ENCODE measurements at regions not wholly inside any gene's neighbourhood (a gene's known extent, or its start where the extent isn't known, plus 50 kb on each side); places are given as distances from the start of the nearest gene placed in this dataset.
"Not testable (repeated sequence)": the region's sequence is repeated elsewhere in the genome, so short reads cannot be mapped to it uniquely, and the experiment has no call there.

DNA sequence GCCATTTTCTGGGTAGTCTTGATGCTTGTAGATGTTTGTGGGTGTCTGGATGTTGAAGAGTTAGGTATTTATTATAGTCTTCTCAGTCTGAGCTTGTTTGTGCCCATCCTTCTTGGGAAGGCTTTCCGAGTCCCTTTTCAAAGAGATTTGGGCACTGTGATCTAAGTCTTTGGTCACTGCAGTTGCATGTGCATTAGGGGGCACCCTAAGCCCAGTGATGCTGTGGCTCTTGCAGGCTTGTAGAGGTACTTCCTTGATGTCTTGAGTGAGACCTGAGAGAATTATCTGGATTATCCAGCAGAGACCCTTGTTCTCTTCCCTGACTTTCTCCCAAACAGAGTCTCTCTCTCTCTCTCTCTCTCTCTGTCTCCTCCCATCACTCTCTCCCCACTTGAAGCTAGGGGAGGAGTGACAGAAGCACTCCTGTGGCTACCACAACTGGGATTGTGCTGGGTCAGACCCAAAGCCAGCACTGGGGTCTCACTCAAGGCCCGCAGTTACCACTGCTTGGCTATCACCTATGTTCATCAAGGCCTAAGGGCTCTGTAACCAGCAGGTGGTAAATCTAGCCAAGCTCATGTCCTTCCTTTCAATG, 68.5 kb downstream of the TMCO5A start:
- peak; percentile 32 for DNase-seq (ENCODE audit: low spot score)

GRCh38 chr15:38004218-38004861, 69.9 kb downstream of the TMCO5A start:
- no peak for DNase-seq (ENCODE audit: low spot score)

DNA sequence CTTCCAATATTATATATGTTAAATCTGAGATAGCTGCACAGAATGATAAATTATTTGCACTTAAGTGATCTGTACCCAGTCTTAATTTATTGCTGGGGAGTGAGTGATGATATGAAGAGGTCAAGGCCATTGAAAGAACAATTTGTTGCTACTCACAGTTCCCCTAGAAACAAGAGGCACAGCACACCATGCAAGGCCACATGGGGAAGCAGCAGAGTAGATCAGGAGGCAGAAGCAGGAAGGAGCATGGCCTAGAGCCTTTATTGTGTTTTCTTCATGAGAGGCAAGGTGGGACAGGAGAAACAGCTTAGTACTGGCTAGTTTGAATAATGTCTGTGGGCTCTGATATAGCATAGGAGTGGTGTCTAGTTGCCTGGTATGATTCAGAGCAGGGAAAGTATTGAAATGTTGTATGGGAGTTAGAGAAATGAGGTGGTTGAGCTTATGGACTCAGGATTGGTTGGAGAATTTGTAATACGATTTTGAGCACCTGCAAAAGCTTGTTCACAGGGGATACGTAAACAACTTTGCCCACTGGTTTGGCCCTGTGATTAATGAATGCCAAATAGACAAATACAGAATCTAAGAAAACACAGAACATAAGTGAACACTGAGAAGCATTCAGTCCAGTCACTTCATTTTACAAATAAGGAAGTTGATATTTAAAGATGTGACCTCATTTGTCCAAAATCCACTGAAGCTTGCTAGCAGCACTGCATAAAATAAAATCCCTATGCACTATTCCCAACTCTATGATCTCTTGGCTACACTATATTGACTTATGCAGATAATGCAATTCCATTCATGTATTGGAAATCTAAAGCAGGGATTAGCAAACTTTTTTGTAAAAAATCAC, 71.7 kb downstream of the TMCO5A start:
- no peak for DNase-seq (ENCODE audit: low spot score)

DNA sequence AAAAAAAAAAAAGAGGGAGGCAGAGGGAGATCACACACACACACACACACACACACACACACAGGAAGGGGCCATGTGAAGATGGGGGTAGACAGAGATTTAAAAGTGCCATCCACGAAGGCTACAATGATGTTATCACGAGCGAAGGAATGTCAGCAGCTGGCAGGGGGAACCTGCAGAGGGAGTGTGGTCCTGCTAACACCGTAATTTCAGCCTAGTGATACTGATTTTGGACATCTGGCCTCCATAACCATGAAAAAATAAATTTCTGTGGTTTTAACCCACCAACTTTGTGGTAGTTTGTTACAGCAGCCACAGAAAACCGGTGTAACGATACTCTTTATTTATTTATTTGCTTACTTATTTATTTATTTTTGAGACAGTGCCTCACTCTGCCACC, 76.0 kb downstream of the TMCO5A start:
- no peak for DNase-seq (ENCODE audit: low spot score)

- no peak for DNase-seq (ENCODE audit: low spot score)
These were observed 78.5 kb downstream of the TMCO5A start for GRCh38 chr15:38012894-38013293.

DNA sequence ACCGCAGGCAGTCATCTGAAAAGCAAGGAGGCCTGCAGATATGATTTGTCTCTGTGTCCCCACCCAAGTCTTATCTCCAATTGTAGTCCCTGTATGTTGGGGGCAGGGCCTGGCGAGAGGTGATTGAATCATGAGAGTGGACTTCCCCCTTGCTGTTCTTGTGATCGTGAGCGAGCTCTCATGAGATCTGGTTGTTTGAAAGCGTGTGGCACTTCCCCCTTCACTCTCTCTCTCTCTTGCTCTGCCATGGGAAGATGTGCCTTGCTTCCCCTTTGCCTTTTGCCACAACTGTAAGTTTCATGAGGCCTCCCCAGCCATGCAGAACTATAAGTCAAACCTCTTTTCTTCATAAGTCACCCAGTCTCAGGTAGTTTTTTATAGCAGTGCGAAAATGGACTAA, 83.3 kb downstream of the TMCO5A start:
- no peak for DNase-seq (ENCODE audit: low spot score)

DNA sequence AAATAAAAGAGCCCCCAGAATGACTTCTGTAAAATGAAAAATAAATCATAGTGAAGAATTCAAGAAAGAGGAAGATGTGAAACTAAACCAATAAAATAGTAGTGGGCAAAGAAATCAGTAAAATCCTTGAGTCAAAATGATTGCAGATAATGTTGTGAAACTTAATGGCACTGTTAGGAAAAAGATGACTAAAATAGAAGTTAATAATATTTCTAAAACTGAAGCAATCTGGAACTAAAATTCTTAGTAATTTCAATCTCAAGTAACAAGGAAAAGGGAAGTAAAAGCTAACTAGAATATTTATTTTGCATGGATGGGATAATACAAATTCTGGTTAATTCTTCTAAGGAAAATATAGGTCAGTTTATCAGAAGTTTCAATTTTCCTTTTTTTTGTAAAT, 84.6 kb downstream of the TMCO5A start:
- no peak for DNase-seq (ENCODE audit: low spot score)

DNA sequence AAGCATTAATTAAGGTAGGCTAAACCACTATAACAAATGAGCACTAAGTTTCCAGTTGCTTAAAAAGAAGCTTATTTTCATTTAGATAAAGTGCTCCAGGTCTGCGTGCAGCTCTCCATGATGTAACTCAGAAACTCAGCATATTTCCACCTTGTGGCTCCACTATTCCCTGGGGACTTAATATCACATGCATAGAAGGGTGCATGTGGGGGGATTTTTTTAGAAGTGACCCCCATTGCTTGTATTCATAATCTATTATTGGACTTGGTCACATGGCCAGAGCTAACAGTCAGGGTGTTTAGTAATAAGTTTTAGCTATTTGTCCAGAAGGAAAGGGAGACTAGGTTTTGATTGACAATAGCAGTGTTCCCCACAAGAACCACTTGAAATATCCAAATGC, 86.8 kb downstream of the TMCO5A start:
- DNase-seq (ENCODE audit: low spot score): no peak

GRCh38 chr15:38024293-38025091, 90.1 kb downstream of the TMCO5A start:
- DNase-seq (ENCODE audit: low spot score): no peak

- DNase-seq (ENCODE audit: low spot score): not testable (repeated sequence)
These were observed 91.2 kb downstream of the TMCO5A start for GRCh38 chr15:38025656-38026055.

GRCh38 chr15:38028869-38029268, 94.4 kb downstream of the TMCO5A start:
- no peak for DNase-seq (ENCODE audit: low spot score)

DNA sequence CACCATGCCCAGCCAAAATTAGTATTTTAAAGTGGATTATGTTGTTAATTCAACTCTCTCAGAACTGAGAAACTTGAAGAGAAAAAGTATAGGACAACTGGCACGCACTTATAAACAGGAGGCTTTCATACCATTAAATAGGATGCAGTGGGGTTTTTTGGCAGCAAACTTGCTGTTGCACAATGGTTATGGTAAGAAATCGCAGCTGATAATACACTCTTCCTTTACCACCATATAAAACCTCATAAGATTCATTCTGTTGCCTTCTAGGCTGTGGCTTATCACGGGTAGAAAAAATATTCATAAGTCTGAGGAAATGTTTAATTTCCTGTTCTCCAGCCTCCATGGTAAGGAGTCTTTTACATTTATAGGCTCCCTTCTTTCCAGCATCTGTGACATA, 95.3 kb downstream of the TMCO5A start:
- no peak for DNase-seq (ENCODE audit: low spot score)

DNA sequence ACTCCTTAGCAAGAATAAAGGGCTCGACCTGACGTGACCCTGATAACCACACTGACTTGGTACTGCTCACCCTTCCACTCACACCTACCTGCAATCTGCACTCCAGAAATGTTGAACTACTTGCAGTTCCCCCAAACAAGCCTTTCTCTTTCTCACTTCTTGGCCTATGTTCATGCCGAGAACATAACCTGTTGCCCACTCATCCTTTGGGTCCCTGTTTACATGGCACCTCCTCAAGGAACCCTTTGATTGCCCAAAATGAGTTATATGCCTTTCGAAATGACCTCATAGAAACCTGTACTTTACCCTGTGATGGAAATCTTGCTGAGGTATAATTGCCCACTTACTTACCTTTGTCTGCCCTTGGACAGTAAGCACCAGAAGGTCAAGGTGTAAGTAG, 96.2 kb downstream of the TMCO5A start:
- DNase-seq (ENCODE audit: low spot score): no peak

DNA sequence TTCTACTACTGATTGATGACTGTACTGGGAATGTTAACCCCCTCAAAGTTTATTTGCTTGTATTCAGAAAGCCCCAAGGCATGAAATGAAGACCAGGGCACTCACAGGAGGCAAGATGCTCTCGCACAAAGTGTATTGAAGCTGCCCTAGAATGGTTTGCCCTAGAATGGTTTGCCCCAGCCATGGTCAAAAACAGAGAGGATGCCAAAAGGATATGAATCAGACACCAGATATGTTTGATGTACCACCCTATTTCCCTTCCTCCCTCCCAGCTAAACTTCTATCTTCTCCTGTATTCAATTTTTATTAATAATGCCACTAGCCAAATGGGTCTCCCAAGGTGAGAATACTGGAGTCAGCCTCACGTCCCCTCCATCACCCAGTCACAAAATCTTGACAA, 101.3 kb downstream of the TMCO5A start:
- DNase-seq (ENCODE audit: low spot score): no peak

GRCh38 chr15:38036790-38037338, 102.4 kb downstream of the TMCO5A start:
- no peak for DNase-seq (ENCODE audit: low spot score)

GRCh38 chr15:38038659-38039442, 104.4 kb downstream of the TMCO5A start:
- no peak for DNase-seq (ENCODE audit: low spot score)

DNA sequence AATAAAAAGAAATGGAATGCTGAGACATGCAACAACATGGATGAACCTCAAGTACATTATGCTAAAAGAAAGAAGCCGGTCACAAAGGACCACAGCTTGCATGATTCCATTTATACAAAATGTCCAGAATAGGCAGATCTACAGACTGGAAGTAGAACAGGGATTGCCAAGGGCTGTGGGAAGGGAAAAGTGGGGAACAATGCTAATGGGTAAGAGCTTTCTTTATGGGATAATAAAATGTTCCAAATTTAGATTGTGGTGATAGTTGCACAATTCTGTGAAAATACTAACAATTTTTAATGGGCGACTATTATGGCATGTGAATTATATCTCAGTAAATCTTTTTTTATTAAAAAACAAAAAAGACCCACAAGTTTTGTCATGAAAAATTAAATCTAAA, 106.2 kb downstream of the TMCO5A start:
- DNase-seq (ENCODE audit: low spot score): no peak

DNA sequence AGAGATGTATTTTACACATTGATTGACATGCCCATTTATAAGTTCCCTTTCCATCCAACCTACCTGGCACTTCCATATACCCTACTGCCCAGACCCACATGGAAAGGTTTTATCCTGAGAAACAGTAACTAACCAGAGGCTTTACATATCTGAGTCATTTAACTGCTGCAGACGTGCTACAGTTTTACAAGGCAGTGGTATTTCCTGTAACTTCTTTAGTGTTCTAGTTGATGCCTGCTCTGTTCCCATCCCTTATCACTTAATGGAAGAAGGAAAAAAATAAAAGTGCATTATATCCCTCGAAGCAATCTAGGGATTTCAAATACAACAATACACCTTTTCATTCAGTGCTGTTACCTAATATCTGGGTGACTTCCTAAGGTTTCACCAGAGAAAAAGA, 107.1 kb downstream of the TMCO5A start:
- DNase-seq (ENCODE audit: low spot score): peak; percentile 2

- no peak for DNase-seq (ENCODE audit: low spot score)
These were observed 107.8 kb downstream of the TMCO5A start for GRCh38 chr15:38042211-38042610.

DNA sequence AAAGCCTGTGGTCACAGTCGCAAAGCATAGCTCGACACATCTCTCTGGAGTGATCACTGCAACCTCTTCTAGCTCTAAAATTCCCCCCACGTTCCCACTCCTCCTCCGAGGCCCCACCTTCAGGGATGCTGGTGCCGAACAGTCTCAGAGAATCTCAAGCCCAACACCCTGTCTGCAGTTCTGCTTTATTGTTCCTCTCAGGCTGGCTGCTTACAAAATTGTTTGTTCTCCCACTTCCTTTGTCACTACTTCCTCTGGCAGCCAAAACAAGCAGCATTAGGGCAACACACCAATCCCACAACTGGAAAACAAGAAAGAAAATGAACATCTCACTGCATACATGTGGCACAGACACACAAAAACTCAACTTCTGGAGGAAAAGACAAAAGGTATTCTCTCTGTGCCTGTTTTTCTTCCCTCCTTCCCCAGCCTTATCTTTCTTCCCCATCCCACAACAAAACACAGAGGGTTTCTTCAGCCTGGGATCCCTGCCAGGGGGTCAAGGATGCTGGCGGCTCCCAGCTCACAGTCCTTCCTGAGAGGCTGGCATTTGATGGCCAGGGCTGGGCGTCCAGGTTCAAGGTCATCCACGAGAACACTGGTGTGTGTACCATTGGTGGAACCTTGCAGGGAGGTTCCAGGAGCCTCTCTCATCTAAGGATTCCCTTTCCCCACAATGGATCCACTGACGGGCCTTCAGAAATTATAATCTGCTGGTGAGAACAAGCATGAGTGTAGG, 108.4 kb downstream of the TMCO5A start:
- DNase-seq (ENCODE audit: low spot score): no peak
